ENCODE measurements at regions not wholly inside any gene's neighbourhood (a gene's known extent, or its start where the extent isn't known, plus 50 kb on each side); places are given as distances from the start of the nearest gene placed in this dataset.

GRCh38 chr13:65505941-65506340 lies 1724.2 kb downstream of the PCDH9 start:
- no peak for TF ChIP-seq SUZ12 (IDR thresholded peaks at IDR 0.05; ENCODE audit: extremely low read depth, insufficient read depth, insufficient read length)
- TF ChIP-seq ZNF274 (IDR thresholded peaks at IDR 0.05; ENCODE audit: low read depth, low read length) = no peak
- TF ChIP-seq YY1 (IDR thresholded peaks at IDR 0.05; ENCODE audit: insufficient read depth, insufficient read length) = no peak
